HepG2 (cell line): ENCODE measurements at regions not wholly inside any gene's neighbourhood (a gene's known extent, or its start where the extent isn't known, plus 50 kb on each side); places are given as distances from the start of the nearest gene placed in this dataset.

Experiments
- ATAC-seq: fragments of 200-7000 bp; cut with Tn5 transposase; 3 replicates; pipeline ENCODE4 v1.9.1; 2020; ENCODE audit warnings: mild to moderate bottlenecking, moderate library complexity
- BruUV-seq: library from RNA; stranded (reverse); fragments of 400-500 nt; replicated peaks from 2 replicates; lab custom pipeline; 2021; lab: Mats Ljungman, UMichigan
- CTCF ChIA-PET: fragments of 300-600 bp; formaldehyde crosslinking; extraction: SDS; loops from one replicate; lab custom pipeline; 2021; ENCODE audit warnings: low total read pairs, inconsistent platforms, low intra/inter-chr PET ratio; lab: Yijun Ruan, JAX
- POLR2A ChIA-PET: fragments of 350-600 bp; sonication (Branson Sonifier 250); formaldehyde crosslinking; loops from one replicate; lab custom pipeline; 2020; ENCODE audit warnings: antibody characterized with exemption, inconsistent platforms; lab: Yijun Ruan, JAX
- DNase-seq: peaks from one replicate; pipeline ENCODE4 v3.0.0-alpha.2; 2015; ENCODE audit warnings: low spot score
- FAIRE-seq: peaks from 3 replicates; lab custom pipeline; 2011; peaks lifted over from hg19 to GRCh38; lab: Jason Lieb, UNC
- H2AFZ ChIP-seq: one replicate; pipeline ENCODE4 v1.6.1; 2011; ENCODE audit warnings: low read length, inconsistent platforms
- H3K27ac ChIP-seq: fragments of 300-600 bp; 3 replicates; pipeline ENCODE4 v1.8.0; 2011; ENCODE audit warnings: mixed run types, mild to moderate bottlenecking, mixed read lengths, low read length, inconsistent platforms; ENCODE audit not compliant: insufficient read depth; ENCODE audit errors: extremely low read length
- H3K27me3 ChIP-seq, 2 experiments: fragments of 200-600 bp in 1 of 2; 2 replicates in 1 of 2; 3 replicates in 1 of 2; pipeline versions ENCODE4 v1.6.0 to v1.8.0; 2011; ENCODE audit warnings: low read length in 2 of 2, mild to moderate bottlenecking in 2 of 2, moderate library complexity in 2 of 2, inconsistent platforms in 1 of 2; ENCODE audit not compliant: insufficient read depth in 2 of 2, control insufficient read depth in 1 of 2
- H3K36me3 ChIP-seq, 2 experiments: fragments of 200-600 bp in 1 of 2; replicated peaks in 1 of 2; 2 replicates in 1 of 2; 3 replicates in 1 of 2; pipeline versions ENCODE4 v1.5.1 to v1.8.0; 2011; ENCODE audit warnings: low read length in 2 of 2, inconsistent platforms in 1 of 2; ENCODE audit not compliant: insufficient read depth in 2 of 2, control insufficient read depth in 1 of 2
- H3K4me1 ChIP-seq: 2 replicates; pipeline ENCODE4 v1.5.1; 2012; ENCODE audit warnings: low read length, inconsistent platforms; ENCODE audit not compliant: insufficient read depth
- H3K4me2 ChIP-seq: 2 replicates; pipeline ENCODE4 v1.6.0; 2011; ENCODE audit warnings: low read depth, low read length, inconsistent platforms
- H3K4me3 ChIP-seq, 3 experiments: fragments of 200-600 bp in 1 of 3; sonication (generic), shearing (Covaris generic) in 1 of 3; replicated peaks in 1 of 3; 2 replicates each; pipeline ENCODE4 v1.5.1; 2011 to 2016; ENCODE audit warnings: low read length in 3 of 3, inconsistent platforms in 2 of 3, low read depth in 2 of 3, mild to moderate bottlenecking in 2 of 3, control low read depth in 1 of 3, mixed read lengths in 1 of 3; ENCODE audit not compliant: insufficient read depth in 1 of 3
- H3K79me2 ChIP-seq: one replicate; pipeline ENCODE4 v1.6.1; 2011; ENCODE audit warnings: low read length, inconsistent platforms; ENCODE audit not compliant: insufficient read depth
- H3K9ac ChIP-seq: 2 replicates; pipeline ENCODE4 v1.6.0; 2011; ENCODE audit warnings: mild to moderate bottlenecking, low read depth, low read length, inconsistent platforms; ENCODE audit not compliant: insufficient read depth
- H3K9me3 ChIP-seq: 2 replicates; pipeline ENCODE4 v1.5.1; 2012; ENCODE audit warnings: mild to moderate bottlenecking, low read length
- H4K20me1 ChIP-seq: 2 replicates; pipeline ENCODE4 v1.6.0; 2011; ENCODE audit warnings: inconsistent platforms, mild to moderate bottlenecking, low read length, moderate library complexity; ENCODE audit not compliant: insufficient read depth
- ARNTL ChIP-seq: sonication (generic); formaldehyde crosslinking; IDR thresholded peaks from 2 replicates; pipeline ENCODE4 v1.4.0; 2020; ENCODE audit warnings: mild to moderate bottlenecking, missing genetic modification reagents
- ATAD3A ChIP-seq: sonication (generic); formaldehyde crosslinking; IDR thresholded peaks from 2 replicates; pipeline ENCODE4 v1.4.0; 2020; ENCODE audit warnings: missing genetic modification reagents
- ERF ChIP-seq: IDR thresholded peaks from 2 replicates; pipeline ENCODE4 v1.6.1; 2018; ENCODE audit warnings: missing biosample characterization, missing genetic modification reagents
- KDM3A ChIP-seq: IDR thresholded peaks from 2 replicates; pipeline ENCODE4 v1.6.1; 2018; ENCODE audit warnings: low read depth, missing compliant biosample characterization
- PCBP1 ChIP-seq: fragments of 200-400 bp; formaldehyde crosslinking; IDR thresholded peaks from 2 replicates; pipeline ENCODE4 v1.6.1; 2017; ENCODE audit warnings: mild to moderate bottlenecking, low read depth, low read length, borderline replicate concordance
- ZC3H13 ChIP-seq: sonication (generic); formaldehyde crosslinking; IDR thresholded peaks from 2 replicates; pipeline ENCODE4 v1.8.1; 2023; ENCODE audit warnings: mild to moderate bottlenecking, missing genetic modification reagents, moderate library complexity
- ZNF564 ChIP-seq: sonication (generic); formaldehyde crosslinking; IDR thresholded peaks from 2 replicates; pipeline ENCODE4 v1.8.1; 2023; ENCODE audit warnings: mild to moderate bottlenecking, missing genetic modification reagents
- WGBS: methylation state at CpG from one replicate; pipeline ENCODE4 v1.1.6; 2017; ENCODE audit warnings: low lambda C conversion rate; 5-methylcytosine and 5-hydroxymethylcytosine counted together
- in situ Hi-C: cut with HindIII; loops from 2 replicates; pipeline ENCODE4 v1.10.0; 2017; ENCODE audit warnings: low pct_unique_long_range_greater_than_20kb; ENCODE audit not compliant: extremely low pct_ligation_motif_present
- intact Hi-C: fragments of 100-400 bp; cut with micrococcal nuclease; formaldehyde crosslinking; loops from one replicate; pipeline ENCODE4 v1.10.0; 2022; ENCODE audit not compliant: unreplicated experiment
- TF ChIP-seq, protein P1 (sequence below): IDR thresholded peaks from 2 replicates; pipeline ENCODE4 v1.6.1; 2016; ENCODE audit warnings: missing biosample characterization, missing genetic modification reagents, low read depth
- TF ChIP-seq, protein P2 (sequence below): sonication (generic); formaldehyde crosslinking; IDR thresholded peaks from 2 replicates; pipeline ENCODE4 v1.8.1; 2023; ENCODE audit warnings: mild to moderate bottlenecking, missing genetic modification reagents
- TF ChIP-seq, protein P3 (sequence below): sonication (generic); formaldehyde crosslinking; IDR thresholded peaks from 2 replicates; pipeline ENCODE4 v1.5.0; 2020; ENCODE audit warnings: missing genetic modification reagents
- TF ChIP-seq, protein P4 (sequence below): sonication (generic); formaldehyde crosslinking; IDR thresholded peaks from 2 replicates; pipeline ENCODE4 v1.9.0; 2022; ENCODE audit warnings: missing genetic modification reagents, mild to moderate bottlenecking, borderline replicate concordance

DNA sequence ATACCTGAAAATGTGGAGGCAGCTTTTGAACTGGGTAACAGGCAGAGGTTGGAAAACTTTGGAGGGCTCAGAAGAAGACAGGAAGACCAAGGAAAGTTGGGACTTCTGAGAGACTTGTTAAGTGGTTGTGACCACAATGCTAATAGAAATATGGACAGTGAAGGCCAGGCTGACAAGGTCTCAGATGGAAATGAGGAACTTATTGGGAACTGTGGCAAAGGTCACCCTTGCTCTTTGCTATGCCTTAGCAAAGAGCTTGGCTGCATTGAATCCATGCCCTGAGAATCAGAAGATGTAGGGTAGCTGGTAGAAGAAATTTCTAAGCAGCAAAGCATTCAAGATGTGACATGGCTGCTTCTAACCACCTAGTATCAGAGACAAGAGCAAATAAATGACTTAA is 244.4 kb upstream of the ADRA1B start (continued):
- TF ChIP-seq, protein P1, sequence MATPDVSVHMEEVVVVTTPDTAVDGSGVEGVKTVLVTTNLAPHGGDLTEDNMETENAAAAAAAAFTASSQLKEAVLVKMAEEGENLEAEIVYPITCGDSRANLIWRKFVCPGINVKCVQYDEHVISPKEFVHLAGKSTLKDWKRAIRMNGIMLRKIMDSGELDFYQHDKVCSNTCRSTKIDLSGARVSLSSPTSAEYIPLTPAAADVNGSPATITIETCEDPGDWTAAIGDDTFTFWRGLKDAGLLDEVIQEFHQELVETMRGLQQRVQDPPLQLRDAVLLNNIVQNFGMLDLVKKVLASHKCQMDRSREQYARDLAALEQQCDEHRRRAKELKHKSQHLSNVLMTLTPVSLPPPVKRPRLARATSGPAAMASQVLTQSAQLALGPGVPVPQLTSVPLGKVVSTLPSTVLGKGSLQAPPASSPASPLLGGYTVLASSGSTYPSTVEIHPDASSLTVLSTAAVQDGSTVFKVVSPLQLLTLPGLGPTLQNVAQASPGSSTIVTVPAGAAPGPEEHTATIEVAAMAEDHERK (CRISPR knock-in tag): no peak

DNA sequence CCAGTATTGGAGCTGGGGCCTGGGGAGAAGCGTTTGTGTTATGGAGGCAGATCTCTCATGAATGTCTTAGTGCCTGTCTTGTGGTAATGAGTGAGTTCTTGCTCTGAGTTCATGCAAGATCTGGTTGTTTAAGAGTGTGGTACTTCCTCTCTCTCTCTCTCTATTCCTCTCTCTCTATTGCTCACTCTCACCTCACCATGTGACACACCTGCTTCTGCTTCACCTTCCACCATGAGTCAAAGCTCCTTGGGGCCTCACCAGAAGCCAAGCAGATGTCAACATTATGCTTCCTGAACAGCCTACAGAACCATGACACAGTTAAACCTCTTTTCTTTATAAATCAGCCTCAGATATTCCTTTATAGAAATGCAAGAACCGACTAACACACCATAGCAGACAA is 242.7 kb upstream of the ADRA1B start:
- 2% methylated on average over 2 of the region's 2 CpGs for WGBS
- POLR2A ChIA-PET: no interaction called here
- no peak overlapping the region for H3K9ac ChIP-seq
- no peak for DNase-seq
- no peak overlapping the region for H3K27ac ChIP-seq
- H3K79me2 ChIP-seq: no peaks in the 10 kb centered on the region
- in situ Hi-C loops (no loop called here), intact Hi-C loops (no loop called here)
- CTCF ChIA-PET: no interaction called here
- TF ChIP-seq ERF: no peak
- no peak overlapping the region for H2AFZ ChIP-seq
- no peak for ATAC-seq
- no peak for FAIRE-seq
- BruUV-seq: no TSS peak
- H3K36me3 ChIP-seq: no peaks in the 10 kb centered on the region
- H3K4me3 ChIP-seq: no peak overlapping the region
- H4K20me1 ChIP-seq: no peaks in the 10 kb centered on the region
- 0 out of 2 replicates have a peak, but pooled peaks cover 10% of the 10 kb centered on the region for H3K9me3 ChIP-seq
- no peak overlapping the region for H3K4me2 ChIP-seq
- no peaks in the 10 kb centered on the region for H3K27me3 ChIP-seq
- no peaks in the 10 kb centered on the region for H3K4me1 ChIP-seq

DNA sequence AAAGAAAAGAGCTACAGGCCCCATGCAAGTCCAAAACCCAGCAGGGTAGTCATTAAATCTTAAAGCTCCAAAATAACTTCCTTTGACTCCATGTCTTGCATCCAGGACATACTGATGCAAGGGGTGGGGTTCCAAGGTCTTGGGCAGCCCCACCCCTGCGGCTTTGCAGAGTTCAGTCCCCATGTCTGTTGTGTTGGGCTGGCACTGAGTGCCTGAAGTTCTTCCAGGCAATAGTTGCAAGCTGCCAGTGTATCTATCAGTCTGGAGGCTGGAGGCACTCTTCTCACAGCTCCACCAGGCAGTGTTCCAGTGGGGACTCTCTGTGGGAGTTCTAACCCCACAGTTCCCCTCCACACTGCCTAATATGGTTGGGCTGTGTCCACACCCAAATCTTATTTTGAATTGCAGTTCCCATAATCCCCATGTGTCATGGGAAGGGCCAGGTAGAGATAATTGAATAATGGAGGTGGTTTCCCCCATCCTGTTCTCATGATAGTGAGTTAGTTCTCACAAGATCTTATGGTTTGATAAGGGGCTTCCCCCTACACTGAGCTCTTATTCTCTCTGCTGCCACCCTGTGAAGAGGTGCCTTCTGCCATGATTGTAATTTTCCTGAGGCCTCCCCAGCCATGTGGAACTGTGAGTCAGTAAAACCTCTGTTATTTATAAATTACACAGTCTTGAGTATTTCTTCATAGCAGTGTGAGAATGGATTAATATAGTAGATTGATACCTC is 237.5 kb upstream of the ADRA1B start:
- CTCF ChIA-PET: no interaction called here
- H3K9me3 ChIP-seq: peaks cover 54% of the 10 kb centered on the region
- 0% methylated on average over 1 of the region's 1 CpG for WGBS
- H3K36me3 ChIP-seq: no peaks in the 10 kb centered on the region
- H3K9ac ChIP-seq: no peak overlapping the region
- BruUV-seq: no TSS peak
- intact Hi-C loops (no loop called here), in situ Hi-C loops (no loop called here)
- POLR2A ChIA-PET: no interaction called here
- FAIRE-seq (no peak), DNase-seq (no peak), ATAC-seq (no peak)
- no peak overlapping the region for H2AFZ ChIP-seq
- H3K4me2 ChIP-seq: no peak overlapping the region
- no peaks in the 10 kb centered on the region for H4K20me1 ChIP-seq
- H3K4me1 ChIP-seq: no peaks in the 10 kb centered on the region
- H3K27me3 ChIP-seq: no peaks in the 10 kb centered on the region
- no peaks in the 10 kb centered on the region for H3K79me2 ChIP-seq
- H3K27ac ChIP-seq: no peak overlapping the region
- no peak overlapping the region for H3K4me3 ChIP-seq
- TF ChIP-seq PCBP1: no peak
- TF ChIP-seq ATAD3A: no peak
- no peak for TF ChIP-seq KDM3A
- TF ChIP-seq, protein P2, sequence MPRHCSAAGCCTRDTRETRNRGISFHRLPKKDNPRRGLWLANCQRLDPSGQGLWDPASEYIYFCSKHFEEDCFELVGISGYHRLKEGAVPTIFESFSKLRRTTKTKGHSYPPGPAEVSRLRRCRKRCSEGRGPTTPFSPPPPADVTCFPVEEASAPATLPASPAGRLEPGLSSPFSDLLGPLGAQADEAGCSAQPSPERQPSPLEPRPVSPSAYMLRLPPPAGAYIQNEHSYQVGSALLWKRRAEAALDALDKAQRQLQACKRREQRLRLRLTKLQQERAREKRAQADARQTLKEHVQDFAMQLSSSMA: no peak
- TF ChIP-seq, protein P3, sequence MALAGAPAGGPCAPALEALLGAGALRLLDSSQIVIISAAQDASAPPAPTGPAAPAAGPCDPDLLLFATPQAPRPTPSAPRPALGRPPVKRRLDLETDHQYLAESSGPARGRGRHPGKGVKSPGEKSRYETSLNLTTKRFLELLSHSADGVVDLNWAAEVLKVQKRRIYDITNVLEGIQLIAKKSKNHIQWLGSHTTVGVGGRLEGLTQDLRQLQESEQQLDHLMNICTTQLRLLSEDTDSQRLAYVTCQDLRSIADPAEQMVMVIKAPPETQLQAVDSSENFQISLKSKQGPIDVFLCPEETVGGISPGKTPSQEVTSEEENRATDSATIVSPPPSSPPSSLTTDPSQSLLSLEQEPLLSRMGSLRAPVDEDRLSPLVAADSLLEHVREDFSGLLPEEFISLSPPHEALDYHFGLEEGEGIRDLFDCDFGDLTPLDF (CRISPR knock-in tag): no peak
- TF ChIP-seq ARNTL: no peak
- TF ChIP-seq, protein P4, sequence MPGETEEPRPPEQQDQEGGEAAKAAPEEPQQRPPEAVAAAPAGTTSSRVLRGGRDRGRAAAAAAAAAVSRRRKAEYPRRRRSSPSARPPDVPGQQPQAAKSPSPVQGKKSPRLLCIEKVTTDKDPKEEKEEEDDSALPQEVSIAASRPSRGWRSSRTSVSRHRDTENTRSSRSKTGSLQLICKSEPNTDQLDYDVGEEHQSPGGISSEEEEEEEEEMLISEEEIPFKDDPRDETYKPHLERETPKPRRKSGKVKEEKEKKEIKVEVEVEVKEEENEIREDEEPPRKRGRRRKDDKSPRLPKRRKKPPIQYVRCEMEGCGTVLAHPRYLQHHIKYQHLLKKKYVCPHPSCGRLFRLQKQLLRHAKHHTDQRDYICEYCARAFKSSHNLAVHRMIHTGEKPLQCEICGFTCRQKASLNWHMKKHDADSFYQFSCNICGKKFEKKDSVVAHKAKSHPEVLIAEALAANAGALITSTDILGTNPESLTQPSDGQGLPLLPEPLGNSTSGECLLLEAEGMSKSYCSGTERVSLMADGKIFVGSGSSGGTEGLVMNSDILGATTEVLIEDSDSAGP (CRISPR knock-in tag): no peak
- no peak for TF ChIP-seq ZNF564 (CRISPR knock-in tag)
- TF ChIP-seq ZC3H13 (CRISPR knock-in tag): no peak
